ENCODE measurements at regions not wholly inside any gene's neighbourhood (a gene's known extent, or its start where the extent isn't known, plus 50 kb on each side); places are given as distances from the start of the nearest gene placed in this dataset.
"Not testable (repeated sequence)": the region's sequence is repeated elsewhere in the genome, so short reads cannot be mapped to it uniquely, and the experiment has no call there.

DNA sequence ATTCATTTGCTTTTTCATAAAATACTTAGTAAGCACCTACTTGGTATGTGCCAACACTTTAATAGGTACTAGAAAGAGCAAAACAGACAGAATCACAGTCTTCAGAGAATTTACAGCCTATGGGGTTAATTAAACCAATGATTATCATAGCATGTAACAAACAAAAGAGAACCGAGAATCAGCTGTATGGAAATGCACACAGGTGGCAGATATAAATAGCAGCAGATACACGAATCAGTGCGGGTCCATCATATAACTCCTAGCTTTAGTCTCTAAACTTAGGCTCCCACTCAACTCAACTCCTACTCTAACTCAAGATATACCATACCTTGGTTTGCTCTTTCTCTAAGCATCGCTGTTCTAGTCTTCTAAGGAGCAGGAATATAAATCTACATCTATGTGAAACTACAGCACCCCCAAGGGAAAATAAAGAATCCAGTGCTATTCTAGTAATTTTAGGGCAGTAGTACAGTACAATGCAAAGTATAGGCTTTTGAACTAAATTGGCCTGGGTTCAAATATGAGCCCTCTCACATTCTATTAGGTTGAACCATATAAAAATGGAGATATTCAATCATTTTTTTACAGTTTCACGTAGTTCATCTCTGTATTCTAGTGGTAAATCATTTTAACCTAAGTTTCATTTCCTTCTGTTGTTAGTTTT is 108.5 kb upstream of the NBPF9 start:
- H3K9me3 ChIP-seq; H3K36me3 ChIP-seq; H3K4me1 ChIP-seq (ENCODE audit: insufficient read depth); DNase-seq; intact Hi-C loops (cut with DNase I); H3K4me3 ChIP-seq; H3K27ac ChIP-seq; H3K27me3 ChIP-seq: not testable (repeated sequence)
- 70 to 100% (median 89%) methylated on average over 1 of the region's 5 CpGs for WGBS, 3 donors

- H3K4me1 ChIP-seq (ENCODE audit: insufficient read depth); H3K4me3 ChIP-seq; DNase-seq; H3K27ac ChIP-seq; H3K27me3 ChIP-seq; intact Hi-C loops (cut with DNase I); H3K9me3 ChIP-seq; H3K36me3 ChIP-seq: not testable (repeated sequence)
- WGBS, 3 donors = 34% methylated on average over 1 of the region's 3 CpGs; no CpG with 5 or more reads in 2 of the 3 donors
Observed at GRCh38 chr1:149212946-149213345, 109.6 kb upstream of the NBPF9 start.

DNA sequence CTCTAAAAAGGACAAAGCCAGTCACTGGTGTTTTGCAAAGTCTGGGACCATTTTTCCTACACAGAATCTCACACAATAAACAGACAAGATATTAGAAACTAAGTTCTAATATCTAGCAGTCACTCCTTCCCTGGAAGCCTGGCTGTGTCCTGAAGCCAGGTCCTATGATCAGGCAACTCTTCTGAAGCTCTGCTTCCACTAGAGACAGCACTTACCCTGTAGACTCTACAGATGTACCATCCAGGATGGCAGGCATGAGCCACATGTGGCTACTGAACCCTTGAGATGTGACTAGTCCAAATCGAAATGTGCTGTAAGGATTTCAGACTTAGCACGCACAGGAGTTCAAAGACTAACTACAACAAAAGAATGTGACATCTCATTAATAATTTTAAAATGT is 110.3 kb upstream of the NBPF9 start:
- H3K27me3 ChIP-seq; H3K9me3 ChIP-seq; H3K4me3 ChIP-seq; H3K36me3 ChIP-seq; intact Hi-C loops (cut with DNase I); H3K27ac ChIP-seq; DNase-seq; H3K4me1 ChIP-seq (ENCODE audit: insufficient read depth): not testable (repeated sequence)
- no CpG with 5 or more reads among the region's 2 CpGs for WGBS, 3 donors

GRCh38 chr1:149218080-149218988 is 115.0 kb upstream of the NBPF9 start:
- H3K4me1 ChIP-seq (ENCODE audit: insufficient read depth); H3K36me3 ChIP-seq; H3K9me3 ChIP-seq; intact Hi-C loops (cut with DNase I); H3K27me3 ChIP-seq; H3K4me3 ChIP-seq; H3K27ac ChIP-seq; DNase-seq: not testable (repeated sequence)
- WGBS, 3 donors = 85 to 100% (median 100%) methylated on average over 1 to 2 of the region's 7 CpGs

DNA sequence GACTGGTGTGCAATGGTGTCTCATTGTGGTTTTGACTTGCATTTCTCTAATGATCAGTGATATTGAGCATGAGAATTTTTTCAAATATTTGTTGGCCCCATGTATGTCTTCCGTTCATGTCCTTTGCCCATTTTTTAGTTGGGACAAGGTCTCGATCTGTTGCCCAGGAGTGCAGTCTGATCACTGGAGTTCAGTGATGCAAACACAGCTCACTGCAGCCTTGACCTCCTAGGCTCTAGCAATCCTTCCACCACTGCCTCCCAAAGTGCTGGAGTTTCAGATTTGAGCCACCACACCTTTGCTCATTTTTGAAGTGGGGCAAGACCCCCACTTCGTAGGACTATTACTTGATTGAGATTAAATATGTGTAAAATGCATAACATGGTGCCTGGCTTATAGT is 116.2 kb upstream of the NBPF9 start:
- H3K27ac ChIP-seq; H3K4me1 ChIP-seq (ENCODE audit: insufficient read depth); intact Hi-C loops (cut with DNase I); H3K4me3 ChIP-seq; H3K36me3 ChIP-seq; H3K27me3 ChIP-seq; DNase-seq; H3K9me3 ChIP-seq: not testable (repeated sequence)
- WGBS, 3 donors = no CpG with 5 or more reads among the region's 3 CpGs

DNA sequence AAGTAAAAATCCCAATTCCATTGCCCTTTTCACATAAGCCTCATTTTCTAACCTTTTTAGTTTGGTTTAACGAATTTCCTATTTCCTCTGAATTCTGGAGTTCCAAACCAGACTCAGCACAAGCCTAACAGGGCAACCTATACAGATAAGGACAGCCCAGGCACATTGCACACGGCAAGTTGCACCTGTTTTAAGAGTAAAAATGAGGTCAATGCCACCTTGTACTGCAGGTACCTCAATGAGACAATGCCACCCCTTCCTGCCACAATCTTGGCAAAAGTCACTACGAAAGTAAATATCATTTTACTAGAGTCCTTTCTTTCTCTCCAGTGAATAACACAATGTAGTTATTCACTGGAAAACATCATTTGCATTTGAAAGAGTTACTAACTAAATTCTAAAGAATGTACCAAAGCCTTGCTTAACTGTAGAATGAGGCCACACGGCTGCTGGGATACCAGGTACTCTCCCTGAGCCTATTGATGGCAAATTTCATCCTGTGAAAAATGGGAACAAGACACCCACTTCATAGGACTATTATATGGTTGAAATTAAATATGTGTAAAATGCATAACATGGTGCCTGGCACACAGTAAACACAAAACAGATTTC is 117.2 kb upstream of the NBPF9 start:
- H3K4me1 ChIP-seq (ENCODE audit: insufficient read depth); intact Hi-C loops (cut with DNase I); H3K27me3 ChIP-seq; DNase-seq; H3K36me3 ChIP-seq; H3K4me3 ChIP-seq; H3K27ac ChIP-seq; H3K9me3 ChIP-seq: not testable (repeated sequence)
- WGBS, 3 donors = no CpG with 5 or more reads among the region's 4 CpGs

DNA sequence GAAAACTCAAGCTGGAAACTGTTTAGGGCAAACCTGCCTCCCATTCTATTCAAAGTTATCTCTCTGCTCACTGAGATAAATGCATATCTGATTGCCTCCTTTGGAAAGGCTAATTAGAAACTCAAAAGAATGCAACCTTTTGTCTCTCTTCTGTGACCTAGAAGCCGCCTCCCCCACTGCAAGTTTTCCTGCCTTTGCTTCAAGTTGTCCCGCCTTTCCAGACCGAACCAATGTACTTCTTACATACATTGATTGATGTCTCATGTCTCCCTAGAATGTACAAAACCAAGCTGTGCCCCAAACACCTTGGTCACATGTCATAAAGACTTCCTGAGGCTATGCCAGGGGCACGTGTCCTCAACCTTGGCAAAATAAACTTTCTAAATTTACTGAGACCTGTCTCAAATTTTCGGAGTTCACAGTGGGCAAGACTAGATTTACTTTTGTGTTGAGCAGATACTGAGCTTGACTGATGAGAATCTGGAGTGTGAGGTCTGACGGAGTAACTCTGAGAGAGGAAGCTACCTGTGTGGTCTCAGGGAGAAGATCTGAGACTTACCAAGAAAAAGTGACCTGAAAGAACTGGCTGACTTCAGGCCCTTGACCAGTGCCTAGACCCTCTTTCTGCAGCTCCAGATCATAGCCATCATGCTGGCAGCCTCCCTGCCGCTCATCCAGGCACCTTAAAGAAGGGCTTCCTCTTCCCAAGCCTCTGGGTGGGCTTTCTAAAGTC is 124.7 kb upstream of the NBPF9 start:
- H3K9me3 ChIP-seq; intact Hi-C loops (cut with DNase I); H3K4me3 ChIP-seq; H3K27ac ChIP-seq; H3K36me3 ChIP-seq; DNase-seq; H3K27me3 ChIP-seq; H3K4me1 ChIP-seq (ENCODE audit: insufficient read depth): not testable (repeated sequence)
- 54 to 70% (median 59%) methylated on average over 2 of the region's 7 CpGs for WGBS, 3 donors

DNA sequence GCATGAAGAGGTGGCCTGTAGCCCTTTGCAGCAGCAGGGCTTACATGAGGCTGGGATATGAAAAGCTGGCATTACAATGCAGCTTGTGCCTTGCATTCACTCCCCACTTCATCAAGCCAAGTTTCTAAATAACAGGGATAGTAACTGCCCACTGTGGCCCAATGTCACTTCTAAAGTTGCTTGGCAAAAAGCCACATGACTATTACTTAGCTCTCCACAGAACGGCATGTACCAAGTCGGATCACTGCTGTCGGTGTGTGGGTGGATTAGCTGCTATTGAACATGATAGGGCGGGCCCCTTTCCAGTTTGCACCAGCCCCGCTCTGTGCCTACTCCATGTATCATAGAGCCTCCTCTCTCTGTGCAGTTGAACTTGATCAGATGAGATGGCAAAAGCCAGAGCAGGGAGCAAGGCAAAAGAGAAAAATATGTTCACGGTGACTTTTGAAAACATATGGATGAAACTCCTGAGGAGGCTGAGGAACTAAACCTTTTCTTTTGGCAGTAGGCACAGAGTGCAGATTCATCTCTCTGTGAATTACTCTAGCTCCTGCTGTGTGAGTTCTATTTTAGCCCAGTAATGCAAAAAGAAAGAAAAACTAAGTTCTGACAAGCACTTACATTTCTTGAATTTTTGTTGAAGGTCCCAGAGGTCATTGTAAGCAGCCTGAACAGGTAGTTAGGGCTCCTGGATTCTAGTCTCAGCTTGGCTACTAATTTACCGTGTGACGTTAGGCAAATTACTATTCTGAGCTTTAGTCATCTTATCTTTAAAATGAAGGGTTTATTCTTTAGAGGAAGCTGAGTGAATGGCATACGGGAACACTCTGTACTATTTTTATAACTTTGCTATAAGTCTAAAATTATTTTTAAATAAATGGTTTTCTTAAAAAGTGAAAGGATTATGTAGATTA is 125.6 kb upstream of the NBPF9 start:
- DNase-seq; H3K27ac ChIP-seq; H3K9me3 ChIP-seq; H3K36me3 ChIP-seq; H3K4me1 ChIP-seq (ENCODE audit: insufficient read depth); intact Hi-C loops (cut with DNase I); H3K4me3 ChIP-seq; H3K27me3 ChIP-seq: not testable (repeated sequence)
- 18 to 60% methylated on average over 1 of the region's 9 CpGs; no CpG with 5 or more reads in 1 of the 3 donors for WGBS, 3 donors

- H3K27ac ChIP-seq; intact Hi-C loops (cut with DNase I); H3K4me3 ChIP-seq; H3K4me1 ChIP-seq (ENCODE audit: insufficient read depth); DNase-seq; H3K36me3 ChIP-seq; H3K9me3 ChIP-seq; H3K27me3 ChIP-seq: not testable (repeated sequence)
- 70 to 74% methylated on average over 3 of the region's 5 CpGs; no CpG with 5 or more reads in 1 of the 3 donors for WGBS, 3 donors
Observed at GRCh38 chr1:149229813-149230212, 126.5 kb upstream of the NBPF9 start.

- H3K4me1 ChIP-seq (ENCODE audit: insufficient read depth) = not testable (repeated sequence)
- no CpG with 5 or more reads among the region's 5 CpGs for WGBS, 3 donors
Observed at GRCh38 chr1:149234926-149235914, 131.9 kb upstream of the NBPF9 start.

More at GRCh38 chr1:149234926-149235914, 131.9 kb upstream of the NBPF9 start:
- H3K9me3 ChIP-seq; intact Hi-C loops (cut with DNase I); H3K4me3 ChIP-seq; H3K36me3 ChIP-seq; H3K27me3 ChIP-seq; H3K27ac ChIP-seq; DNase-seq: not testable (repeated sequence)

Data from ovary (tissue), 7 donors.